MCF 10A (cell line): ENCODE measurements at regions not wholly inside any gene's neighbourhood (a gene's known extent, or its start where the extent isn't known, plus 50 kb on each side); places are given as distances from the start of the nearest gene placed in this dataset.

Experiments used
- BruUV-seq: library from RNA; stranded (reverse); fragments of 400-500 nt; replicated peaks from 2 replicates; lab custom pipeline; 2021; lab: Mats Ljungman, UMichigan
- CTCF ChIA-PET: fragments of 300-600 bp; sonication (Branson Sonifier 250); formaldehyde crosslinking; extraction: SDS; loops from one replicate; lab custom pipeline; 2021; ENCODE audit warnings: antibody characterized with exemption, inconsistent platforms; lab: Yijun Ruan, JAX
- POLR2A ChIA-PET: fragments of 300-600, 350-650 bp; sonication (Branson Sonifier 250); formaldehyde crosslinking; extraction: SDS; loops from one replicate; lab custom pipeline; 2020; ENCODE audit warnings: antibody characterized with exemption, inconsistent platforms; lab: Yijun Ruan, JAX
- DNase-seq: peaks from one replicate; pipeline ENCODE4 v3.0.0-alpha.2; 2018; ENCODE audit not compliant: unreplicated experiment
- H3K27ac Mint-ChIP-seq: one replicate; pipeline ENCODE4 v1.8.0; 2022; ENCODE audit warnings: mild to moderate bottlenecking, low read depth, mixed read lengths; ENCODE audit not compliant: unreplicated experiment
- H3K27me3 Mint-ChIP-seq: one replicate; pipeline ENCODE4 v1.8.0; 2022; ENCODE audit warnings: mixed read lengths; ENCODE audit not compliant: insufficient read depth, unreplicated experiment
- H3K36me3 Mint-ChIP-seq: one replicate; pipeline ENCODE4 v1.8.0; 2022; ENCODE audit warnings: mild to moderate bottlenecking, moderate library complexity, mixed read lengths; ENCODE audit not compliant: insufficient read depth, unreplicated experiment
- H3K4me1 Mint-ChIP-seq: one replicate; pipeline ENCODE4 v1.8.0; 2022; ENCODE audit warnings: mixed read lengths; ENCODE audit not compliant: insufficient read depth, unreplicated experiment
- H3K4me3 Mint-ChIP-seq: one replicate; pipeline ENCODE4 v1.8.0; 2022; ENCODE audit warnings: mild to moderate bottlenecking, moderate library complexity, mixed read lengths; ENCODE audit not compliant: unreplicated experiment
- H3K9me3 Mint-ChIP-seq: one replicate; pipeline ENCODE4 v1.8.0; 2022; ENCODE audit warnings: mixed read lengths; ENCODE audit not compliant: unreplicated experiment
- CTCF ChIP-seq: fragments of 200-600 bp; IDR thresholded peaks from one replicate; pipeline ENCODE4 v1.8.0; 2022; ENCODE audit warnings: antibody characterized with exemption, mild to moderate bottlenecking; ENCODE audit not compliant: unreplicated experiment
- intact Hi-C: fragments of 100-400 bp; cut with micrococcal nuclease; formaldehyde crosslinking; loops from 2 replicates; pipeline ENCODE4 v1.14.1; 2022

GRCh38 chr4:38489011-38489861 lies 174.8 kb upstream of the KLF3 start:
- TF ChIP-seq CTCF = no peak
- CTCF ChIA-PET = interaction anchor here (0.6 to 0.9 kb wide), 2 partner anchors 14 to 334 kb away, joined by 3 read pairs; no protein-coding TSS in a partner anchor
- no peak overlapping the region for H3K4me3 Mint-ChIP-seq
- H3K27ac Mint-ChIP-seq = no peak overlapping the region
- H3K9me3 Mint-ChIP-seq = no peaks in the 10 kb centered on the region
- H3K36me3 Mint-ChIP-seq = no peaks in the 10 kb centered on the region
- BruUV-seq = no TSS peak
- intact Hi-C loops = no loop called here
- H3K27me3 Mint-ChIP-seq = no peaks in the 10 kb centered on the region
- no peak for DNase-seq
- POLR2A ChIA-PET = no interaction called here
- H3K4me1 Mint-ChIP-seq = peaks cover 7% of the 10 kb centered on the region

- ChIA-PET POLR2A (interaction anchor here (0.7 kb wide), 1 partner anchor 42 kb away, joined by 3 read pairs; no protein-coding TSS in a partner anchor), CTCF (no interaction called here)
- Mint-ChIP-seq H3K9me3 (no peaks in the 10 kb centered on the region), H3K36me3 (no peaks in the 10 kb centered on the region), H3K4me1 (peaks cover 7% of the 10 kb centered on the region), H3K4me3 (no peak overlapping the region), H3K27me3 (no peaks in the 10 kb centered on the region), H3K27ac (no peak overlapping the region)
- BruUV-seq = no TSS peak
- TF ChIP-seq CTCF = no peak
- no peak for DNase-seq
- intact Hi-C loops = no loop called here
Measured at GRCh38 chr4:38489924-38490639, 173.9 kb upstream of the KLF3 start.

GRCh38 chr4:38490753-38491446 lies 173.1 kb upstream of the KLF3 start:
- POLR2A ChIA-PET = interaction anchor here (0.7 kb wide), 1 partner anchor 41 kb away, joined by 3 read pairs; no protein-coding TSS in a partner anchor
- H3K4me3 Mint-ChIP-seq = no peak overlapping the region

More at GRCh38 chr4:38490753-38491446, 173.1 kb upstream of the KLF3 start:
- DNase-seq = no peak
- Mint-ChIP-seq H3K9me3 (no peaks in the 10 kb centered on the region), H3K27ac (no peak overlapping the region), H3K27me3 (no peaks in the 10 kb centered on the region), H3K4me1 (peaks cover 7% of the 10 kb centered on the region), H3K36me3 (no peaks in the 10 kb centered on the region)
- BruUV-seq = no TSS peak
- CTCF ChIA-PET = no interaction called here
- TF ChIP-seq CTCF = no peak
- intact Hi-C loops = no loop called here
